ENCODE measurements at regions not wholly inside any gene's neighbourhood (a gene's known extent, or its start where the extent isn't known, plus 50 kb on each side); places are given as distances from the start of the nearest gene placed in this dataset.

DNA sequence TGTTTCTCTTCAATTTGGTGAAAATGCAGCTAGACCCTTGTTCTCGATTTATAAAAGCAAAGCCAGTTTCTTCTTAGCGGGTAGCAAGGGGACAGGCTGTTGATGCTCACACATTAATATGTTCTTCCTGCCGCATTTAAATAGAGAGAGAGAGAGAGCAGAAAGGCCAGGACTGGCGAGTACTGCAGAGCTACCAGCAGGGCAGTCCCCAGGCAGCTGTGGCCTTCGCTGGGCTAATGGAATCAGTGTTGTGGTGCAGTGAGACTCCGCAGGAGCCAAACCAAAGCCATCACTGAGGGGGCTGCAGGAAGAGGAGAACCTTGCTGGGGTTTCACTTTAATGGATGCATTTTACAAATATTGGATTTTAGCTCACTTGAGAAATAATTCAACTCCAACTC lies 223.6 kb downstream of the ACTR3 start:
- TF ChIP-seq, protein P1, sequence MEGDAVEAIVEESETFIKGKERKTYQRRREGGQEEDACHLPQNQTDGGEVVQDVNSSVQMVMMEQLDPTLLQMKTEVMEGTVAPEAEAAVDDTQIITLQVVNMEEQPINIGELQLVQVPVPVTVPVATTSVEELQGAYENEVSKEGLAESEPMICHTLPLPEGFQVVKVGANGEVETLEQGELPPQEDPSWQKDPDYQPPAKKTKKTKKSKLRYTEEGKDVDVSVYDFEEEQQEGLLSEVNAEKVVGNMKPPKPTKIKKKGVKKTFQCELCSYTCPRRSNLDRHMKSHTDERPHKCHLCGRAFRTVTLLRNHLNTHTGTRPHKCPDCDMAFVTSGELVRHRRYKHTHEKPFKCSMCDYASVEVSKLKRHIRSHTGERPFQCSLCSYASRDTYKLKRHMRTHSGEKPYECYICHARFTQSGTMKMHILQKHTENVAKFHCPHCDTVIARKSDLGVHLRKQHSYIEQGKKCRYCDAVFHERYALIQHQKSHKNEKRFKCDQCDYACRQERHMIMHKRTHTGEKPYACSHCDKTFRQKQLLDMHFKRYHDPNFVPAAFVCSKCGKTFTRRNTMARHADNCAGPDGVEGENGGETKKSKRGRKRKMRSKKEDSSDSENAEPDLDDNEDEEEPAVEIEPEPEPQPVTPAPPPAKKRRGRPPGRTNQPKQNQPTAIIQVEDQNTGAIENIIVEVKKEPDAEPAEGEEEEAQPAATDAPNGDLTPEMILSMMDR (IDR thresholded peaks at IDR 0.05; ENCODE audit: partially characterized antibody, unreplicated experiment), result peak; percentile 28

DNA sequence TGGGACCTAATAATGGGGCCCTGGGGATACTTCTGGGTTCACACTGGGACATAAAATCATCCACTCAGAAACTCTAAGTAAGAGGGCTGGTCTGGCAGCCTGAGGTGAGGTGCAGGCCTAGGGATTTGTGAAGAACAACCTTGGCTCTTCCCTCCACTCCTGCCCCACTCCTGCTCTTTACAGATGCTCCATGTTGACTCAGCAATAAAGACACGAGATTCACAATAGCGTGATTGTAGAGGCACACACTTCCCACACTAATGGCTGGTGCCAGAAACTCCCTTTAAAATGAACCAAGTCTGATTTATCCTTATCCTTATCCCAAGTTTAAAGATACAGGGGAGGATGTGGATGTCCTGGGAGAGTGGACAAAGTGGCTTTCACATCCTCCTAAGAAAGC lies 228.2 kb downstream of the ACTR3 start:
- no peaks in the 10 kb centered on the region for H3K9me3 Mint-ChIP-seq (ENCODE audit: unreplicated experiment)
- no peak overlapping the region for H3K27ac Mint-ChIP-seq (ENCODE audit: unreplicated experiment)
- no peak for DNase-seq
- peaks cover 3% of the 10 kb centered on the region for H3K4me1 Mint-ChIP-seq (ENCODE audit: low read depth, unreplicated experiment)
- no peak overlapping the region for H3K4me3 Mint-ChIP-seq (ENCODE audit: unreplicated experiment)
- TF ChIP-seq, protein P1 (IDR thresholded peaks at IDR 0.05; ENCODE audit: partially characterized antibody, unreplicated experiment), result no peak
- H3K27me3 Mint-ChIP-seq (ENCODE audit: unreplicated experiment), result no peaks in the 10 kb centered on the region
- H3K36me3 Mint-ChIP-seq (ENCODE audit: unreplicated experiment), result no peaks in the 10 kb centered on the region

More for the DNA sequence above, 223.6 kb downstream of the ACTR3 start:
- Mint-ChIP-seq H3K27me3 (ENCODE audit: unreplicated experiment) (no peaks in the 10 kb centered on the region), H3K4me1 (ENCODE audit: low read depth, unreplicated experiment) (peaks cover 3% of the 10 kb centered on the region), H3K36me3 (ENCODE audit: unreplicated experiment) (no peaks in the 10 kb centered on the region), H3K9me3 (ENCODE audit: unreplicated experiment) (no peaks in the 10 kb centered on the region), H3K4me3 (ENCODE audit: unreplicated experiment) (no peak overlapping the region), H3K27ac (ENCODE audit: unreplicated experiment) (no peak overlapping the region)
- DNase-seq, result peak; percentile 68

DNA sequence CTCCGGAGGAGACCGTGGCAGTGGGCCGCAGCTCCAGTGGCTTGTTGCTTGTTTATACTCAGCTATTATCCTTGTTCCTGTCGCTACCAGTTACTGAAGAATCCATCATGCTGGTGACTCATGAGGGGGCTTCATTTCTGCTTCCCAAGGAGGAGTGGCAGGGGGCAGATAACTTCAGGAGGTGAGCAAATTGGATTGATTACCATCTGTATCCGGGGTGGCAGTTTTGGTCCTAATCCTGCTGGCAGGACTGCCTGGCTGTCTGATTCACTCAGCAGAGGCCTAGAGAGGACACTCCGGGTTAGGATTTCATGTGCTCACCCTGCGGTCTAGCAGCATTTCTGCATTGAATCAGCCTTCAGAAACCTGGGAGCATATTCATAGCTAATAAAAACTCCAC lies 230.0 kb downstream of the ACTR3 start:
- Mint-ChIP-seq H3K9me3 (ENCODE audit: unreplicated experiment) (no peaks in the 10 kb centered on the region), H3K36me3 (ENCODE audit: unreplicated experiment) (no peaks in the 10 kb centered on the region), H3K4me1 (ENCODE audit: low read depth, unreplicated experiment) (no peaks in the 10 kb centered on the region), H3K27me3 (ENCODE audit: unreplicated experiment) (no peaks in the 10 kb centered on the region), H3K4me3 (ENCODE audit: unreplicated experiment) (no peak overlapping the region), H3K27ac (ENCODE audit: unreplicated experiment) (no peak overlapping the region)
- TF ChIP-seq, protein P1 (IDR thresholded peaks at IDR 0.05; ENCODE audit: partially characterized antibody, unreplicated experiment), result no peak
- no peak for DNase-seq

DNA sequence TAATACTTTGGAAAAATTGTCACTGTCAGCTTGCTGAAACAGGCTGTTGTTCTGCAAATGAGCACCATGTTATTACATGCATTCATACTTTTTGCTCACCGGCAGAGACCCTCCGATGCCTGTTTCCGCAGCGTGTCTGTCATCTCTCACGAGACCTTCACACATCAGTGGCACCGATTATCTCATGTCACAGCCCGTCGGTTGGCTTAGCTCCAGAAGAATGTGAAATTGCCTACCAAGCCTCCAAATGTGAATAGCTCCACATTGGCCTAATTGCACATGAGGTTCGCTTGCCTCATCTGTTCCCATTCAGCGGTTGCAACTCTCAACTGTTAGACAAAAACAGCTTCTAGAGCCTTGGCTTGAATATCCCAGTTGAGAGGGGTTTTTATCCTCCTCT lies 233.0 kb downstream of the ACTR3 start:
- Mint-ChIP-seq H3K4me3 (ENCODE audit: unreplicated experiment) (no peak overlapping the region), H3K4me1 (ENCODE audit: low read depth, unreplicated experiment) (no peaks in the 10 kb centered on the region), H3K27me3 (ENCODE audit: unreplicated experiment) (no peaks in the 10 kb centered on the region), H3K27ac (ENCODE audit: unreplicated experiment) (no peak overlapping the region), H3K36me3 (ENCODE audit: unreplicated experiment) (no peaks in the 10 kb centered on the region), H3K9me3 (ENCODE audit: unreplicated experiment) (no peaks in the 10 kb centered on the region)
- TF ChIP-seq, protein P1 (IDR thresholded peaks at IDR 0.05; ENCODE audit: partially characterized antibody, unreplicated experiment), result no peak
- no peak for DNase-seq

DNA sequence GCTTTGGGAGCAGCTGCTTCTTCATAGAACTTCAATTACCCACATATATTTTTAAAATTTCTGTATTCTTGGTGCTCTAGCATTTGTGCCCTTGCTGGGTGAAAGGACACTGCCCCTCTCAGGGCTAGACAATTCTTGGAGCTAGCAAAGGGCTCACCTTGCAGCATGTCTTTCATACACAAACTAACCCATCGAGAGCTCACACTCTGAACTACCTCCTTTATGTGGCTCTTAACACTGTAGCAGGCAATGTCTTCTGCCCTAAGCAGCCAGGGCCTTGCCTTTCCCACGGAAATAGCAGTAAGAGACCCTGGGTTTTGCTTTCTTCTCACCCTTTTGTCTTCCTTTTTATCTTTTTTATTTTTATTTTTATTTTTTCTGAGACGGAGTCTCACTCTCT lies 234.0 kb downstream of the ACTR3 start:
- no peaks in the 10 kb centered on the region for H3K4me1 Mint-ChIP-seq (ENCODE audit: low read depth, unreplicated experiment)
- H3K36me3 Mint-ChIP-seq (ENCODE audit: unreplicated experiment), result no peaks in the 10 kb centered on the region
- TF ChIP-seq, protein P1 (IDR thresholded peaks at IDR 0.05; ENCODE audit: partially characterized antibody, unreplicated experiment), result no peak
- no peaks in the 10 kb centered on the region for H3K9me3 Mint-ChIP-seq (ENCODE audit: unreplicated experiment)
- no peak for DNase-seq
- no peaks in the 10 kb centered on the region for H3K27me3 Mint-ChIP-seq (ENCODE audit: unreplicated experiment)
- H3K27ac Mint-ChIP-seq (ENCODE audit: unreplicated experiment), result no peak overlapping the region
- no peak overlapping the region for H3K4me3 Mint-ChIP-seq (ENCODE audit: unreplicated experiment)

All from glutamatergic neuron (in vitro differentiated cells).